Stimulated activated CD8-positive, alpha-beta memory T cell treated with anti-CD3 and anti-CD28 coated beads, Interleukin-15, amount 100 ng/mL, for 4 hours (primary cell): ENCODE measurements at regions not wholly inside any gene's neighbourhood (a gene's known extent, or its start where the extent isn't known, plus 50 kb on each side); places are given as distances from the start of the nearest gene placed in this dataset.

Experiments
- DNase-seq, 2 donors: peaks; one replicate each; pipeline ENCODE4 v3.0.0-alpha.2; 2020; ENCODE audit warnings: low read depth in 2 of 2

DNA sequence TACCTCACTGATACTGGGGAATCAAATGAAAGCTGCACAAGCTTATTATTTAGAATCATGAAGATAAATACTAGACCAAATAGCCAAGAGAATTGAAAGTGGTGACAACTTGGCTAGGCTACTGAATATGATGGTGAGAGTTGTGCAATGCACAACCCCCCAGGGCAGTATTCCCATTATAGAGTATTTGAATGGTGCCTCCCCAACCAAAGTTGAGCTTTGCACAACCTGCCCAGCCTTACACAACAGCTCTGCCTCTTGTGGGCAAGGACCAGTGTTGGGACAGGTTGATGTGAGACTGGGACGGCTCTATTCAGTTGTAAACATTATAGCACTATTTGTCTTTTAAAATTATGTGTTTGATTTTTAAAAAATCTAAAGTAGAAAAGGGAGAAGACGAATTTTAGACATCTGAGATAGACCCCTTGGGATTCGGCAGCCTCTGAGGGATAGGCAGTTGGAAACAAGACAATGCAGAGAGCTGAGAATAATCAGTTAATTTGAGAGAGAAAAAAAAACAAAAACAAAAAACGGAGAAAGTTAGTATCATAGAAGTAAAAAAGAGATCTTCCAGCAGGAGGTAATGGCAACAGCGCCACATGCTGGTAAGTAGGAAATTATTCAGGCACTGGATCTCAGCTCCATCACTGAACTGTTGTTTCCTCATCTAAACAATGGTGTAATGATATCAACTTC lies 91.0 kb upstream of the KCNA3 start:
- DNase-seq: no peak

DNA sequence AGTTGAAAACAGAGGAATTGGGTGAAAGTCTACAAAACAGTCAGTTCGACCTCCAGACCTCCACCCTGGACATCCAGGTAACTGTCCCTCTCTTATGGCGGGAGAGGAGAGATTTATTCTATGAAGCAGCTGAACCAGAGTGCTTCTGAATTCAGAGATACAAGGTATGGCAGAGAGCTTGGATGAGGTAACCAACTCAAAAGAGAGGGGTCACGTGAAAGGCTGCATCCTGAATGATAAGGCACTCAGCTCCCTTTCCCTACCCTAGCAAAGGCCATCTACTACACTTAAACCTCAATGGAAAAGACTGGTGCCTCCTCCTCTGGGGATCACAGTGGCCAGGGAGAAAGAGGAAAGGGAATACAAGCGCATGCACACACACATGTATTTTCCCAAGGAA lies 88.4 kb upstream of the KCNA3 start:
- DNase-seq: no peak

DNA sequence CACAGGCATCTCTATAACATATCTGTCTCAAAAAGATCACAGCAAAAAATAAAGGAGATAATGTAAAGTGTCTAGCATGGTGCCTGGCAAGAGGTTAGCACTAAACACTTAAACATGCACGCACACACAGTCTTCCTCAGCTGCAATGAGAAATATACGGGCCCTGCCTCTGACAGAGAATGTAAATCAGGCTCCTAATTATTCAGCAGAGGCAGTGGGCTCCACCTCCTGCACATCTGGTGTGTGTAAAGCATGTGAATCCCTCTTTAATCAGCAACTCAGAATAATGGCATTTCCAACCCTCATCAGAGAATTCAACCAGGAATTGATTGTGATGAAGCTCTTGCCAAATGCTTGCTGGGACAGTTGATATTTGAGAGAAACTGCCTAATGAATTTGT lies 85.6 kb upstream of the KCNA3 start:
- DNase-seq: no peak

DNA sequence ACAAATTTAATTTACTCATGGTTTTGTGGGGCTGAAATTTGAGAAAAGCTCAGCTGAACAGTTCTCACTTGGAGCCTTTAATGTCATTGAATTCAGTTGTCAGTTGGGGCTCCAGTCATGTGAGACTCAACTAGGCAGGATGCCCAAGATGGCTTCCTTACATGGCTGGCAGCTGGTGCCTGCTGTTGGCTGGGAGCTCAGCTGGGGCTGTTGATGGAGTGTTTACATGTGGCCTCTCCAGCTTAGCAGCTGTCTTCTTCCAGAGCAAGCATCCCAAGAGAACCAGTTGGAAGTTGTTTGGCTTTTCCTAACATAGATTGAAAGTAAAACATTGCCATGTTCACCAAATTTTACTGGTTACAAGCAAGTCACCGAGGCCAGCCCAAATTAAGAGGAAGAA lies 81.8 kb upstream of the KCNA3 start:
- DNase-seq: no peak

DNA sequence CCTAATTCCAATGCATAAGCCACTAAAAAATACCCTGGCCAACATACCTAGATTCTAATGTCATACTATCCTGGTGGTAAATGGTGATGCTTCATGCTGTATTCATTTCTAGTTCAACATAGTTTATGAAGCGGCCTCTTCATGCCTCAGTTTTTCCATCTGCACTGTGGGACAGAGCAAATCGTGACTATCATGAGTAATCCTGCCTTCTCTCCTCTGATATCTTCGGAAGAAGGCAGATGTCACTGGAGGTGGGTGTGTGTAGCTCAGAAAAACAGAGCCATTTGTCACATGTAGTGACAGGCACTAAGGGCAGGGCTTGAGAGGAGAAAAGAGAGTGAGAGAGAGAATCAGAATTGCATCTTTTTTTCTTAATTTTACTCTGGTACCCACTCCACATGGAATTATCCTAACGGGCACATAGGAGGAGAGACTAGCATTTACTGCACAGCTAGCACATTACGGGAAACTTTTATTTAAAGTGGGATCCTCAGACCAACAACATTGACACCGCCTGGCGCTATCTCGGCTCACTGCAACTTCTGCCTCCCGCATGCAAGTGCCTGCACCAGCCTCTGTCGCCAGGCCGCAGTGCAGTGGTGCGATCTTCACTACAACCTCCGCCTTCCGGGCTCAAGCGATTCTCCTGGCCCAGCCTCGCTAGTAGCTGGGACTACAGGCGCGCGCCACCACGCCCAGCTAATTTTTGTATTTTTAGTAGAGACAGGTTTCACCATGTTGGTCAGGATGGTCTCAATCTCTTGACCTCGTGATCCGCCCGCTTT lies 78.4 kb upstream of the KCNA3 start:
- no peak for DNase-seq

DNA sequence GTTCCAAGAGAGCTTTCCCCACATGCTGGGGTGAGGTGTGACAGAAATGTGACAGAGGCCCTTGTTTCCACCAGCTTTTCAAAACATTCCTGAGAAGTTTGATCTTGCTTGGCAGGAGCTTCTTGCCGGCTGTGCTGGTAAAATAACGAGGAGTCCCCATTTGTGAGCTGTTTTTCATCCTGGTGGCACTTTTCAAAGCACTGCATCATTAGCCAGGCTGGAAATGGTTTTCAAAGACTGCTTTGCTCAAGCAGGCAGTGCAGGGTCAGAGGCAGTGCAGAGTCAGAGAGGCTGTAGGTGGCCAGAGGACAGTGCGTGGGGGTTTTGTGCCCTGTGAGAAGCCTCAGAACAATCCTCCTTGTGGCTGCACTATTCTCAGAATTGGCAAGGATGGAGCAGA lies 75.8 kb upstream of the KCNA3 start:
- DNase-seq: no peak

DNA sequence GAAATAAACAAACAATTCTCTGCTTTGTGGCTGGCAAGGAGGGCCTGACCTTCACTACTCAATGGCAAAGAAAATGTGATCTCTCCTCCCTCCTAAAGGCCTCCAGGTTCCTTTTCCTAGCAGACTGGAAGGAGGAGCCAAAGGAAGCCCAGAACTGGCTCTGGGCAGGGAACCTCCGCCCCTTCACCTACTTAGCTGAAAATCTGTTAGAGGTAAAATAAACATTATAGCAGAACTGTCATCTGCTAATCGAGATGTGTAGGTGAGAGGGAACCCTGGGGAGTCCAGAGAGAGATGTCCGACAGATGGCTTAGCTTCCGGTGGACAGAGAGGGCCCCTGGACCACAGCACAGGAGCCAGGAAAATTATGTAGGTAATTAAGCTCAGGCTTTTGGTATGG lies 75.2 kb upstream of the KCNA3 start:
- no peak for DNase-seq

DNA sequence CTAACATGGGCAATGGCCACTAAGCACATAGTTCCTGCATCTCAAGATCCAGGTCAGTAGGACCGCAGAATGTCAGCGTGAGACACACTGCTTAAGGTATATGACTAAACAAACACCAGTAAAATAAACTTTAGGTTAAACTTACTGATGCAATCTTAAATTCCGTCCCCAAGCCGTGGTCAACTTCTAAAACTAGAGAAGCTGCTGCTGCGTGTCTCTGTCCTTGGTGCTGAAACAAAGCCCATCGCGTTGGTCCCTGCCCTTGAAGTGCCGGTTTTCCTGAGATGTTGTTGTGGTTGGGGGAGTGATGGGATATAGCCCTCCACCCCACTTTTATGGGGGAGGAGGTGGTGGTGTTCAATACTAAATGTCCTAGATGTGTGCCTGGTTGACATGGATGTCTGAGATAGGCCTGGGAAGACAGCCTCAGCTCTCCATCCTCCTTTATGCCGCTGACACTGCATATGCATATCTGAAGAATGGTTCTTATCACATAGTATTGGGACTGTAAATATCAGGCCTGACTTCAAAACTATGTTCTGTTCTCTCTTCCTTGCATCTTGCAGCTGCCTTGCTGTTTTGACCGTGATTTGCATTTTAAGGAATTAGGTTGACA lies 72.0 kb upstream of the KCNA3 start:
- DNase-seq: peak; percentile 5

DNA sequence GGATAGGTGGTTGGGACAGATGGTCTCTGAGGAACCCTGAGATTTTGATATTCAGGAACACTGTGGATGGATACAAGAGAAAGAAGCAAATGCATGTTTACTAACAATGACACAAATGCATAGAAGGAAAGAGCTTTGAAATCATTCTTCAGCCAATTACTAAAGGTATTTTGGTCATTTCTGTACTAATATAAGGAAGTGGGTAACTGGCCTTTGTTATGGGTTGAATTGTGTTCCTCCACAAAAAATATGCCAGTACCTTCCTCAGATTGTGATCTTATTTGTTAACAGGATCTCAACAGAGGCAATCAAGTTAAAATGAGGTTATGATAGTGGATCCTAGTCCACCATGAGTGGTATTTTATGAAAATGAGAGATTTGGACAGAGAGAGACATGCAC lies 68.7 kb upstream of the KCNA3 start:
- no peak for DNase-seq

DNA sequence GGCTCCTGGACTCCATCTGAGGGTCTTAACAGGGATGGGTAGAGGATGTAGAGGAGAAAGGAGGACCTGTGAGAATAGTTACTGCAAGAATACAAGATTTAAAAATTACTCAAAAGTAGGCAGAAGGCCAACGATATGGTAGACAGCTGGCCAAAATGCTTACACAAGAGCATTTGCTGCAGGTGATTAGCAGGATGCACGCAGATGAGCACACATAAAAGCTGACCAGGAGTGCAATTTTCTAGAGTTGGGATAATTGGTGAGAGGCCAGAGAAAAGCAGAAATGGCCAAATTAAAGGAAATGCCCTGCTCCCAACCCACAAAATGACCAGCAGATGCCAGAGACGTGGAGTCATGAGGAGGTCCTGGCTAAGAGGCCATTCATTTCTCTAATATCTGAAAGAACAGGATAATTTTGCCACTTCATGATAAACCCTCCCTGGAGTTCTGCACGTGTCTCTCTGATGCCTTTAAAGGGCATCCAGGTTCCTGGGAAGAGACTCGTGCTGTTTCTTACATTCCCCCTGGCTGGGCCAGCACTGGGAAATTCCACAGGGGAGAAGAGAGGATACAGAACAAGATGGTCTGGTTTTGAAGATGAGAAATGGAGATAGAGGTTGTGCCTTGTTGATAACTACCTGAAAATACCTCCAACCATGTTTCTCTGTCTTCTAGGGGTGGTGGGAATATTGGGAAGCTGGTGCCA lies 62.3 kb upstream of the KCNA3 start:
- no peak for DNase-seq

DNA sequence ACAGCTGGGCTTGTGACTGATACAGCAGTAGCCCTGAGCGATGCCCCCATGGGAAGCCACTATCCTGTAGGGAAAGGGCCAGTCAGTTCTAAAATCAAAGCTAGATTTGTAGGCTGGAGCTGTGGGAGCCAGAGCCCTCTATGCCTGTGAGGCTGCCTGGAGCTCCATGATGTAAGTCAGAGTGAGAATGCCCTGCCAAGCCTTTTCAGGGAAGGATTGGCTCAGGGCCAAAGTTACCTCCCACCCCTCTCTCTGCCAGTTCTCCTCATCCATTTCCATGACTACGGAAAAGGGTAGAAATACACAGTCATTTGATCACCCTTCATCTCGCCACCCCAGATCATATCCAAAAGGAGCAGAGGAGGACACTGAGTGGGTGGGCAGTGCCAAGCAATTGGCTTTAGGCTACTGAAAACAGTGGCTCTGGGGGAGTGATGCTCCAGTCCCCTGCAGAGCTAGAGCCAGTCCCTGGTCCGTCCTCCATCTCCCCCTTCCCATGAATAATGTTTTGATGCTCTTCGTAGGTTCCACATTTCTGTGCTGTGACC lies 59.5 kb upstream of the KCNA3 start:
- DNase-seq: no peak

DNA sequence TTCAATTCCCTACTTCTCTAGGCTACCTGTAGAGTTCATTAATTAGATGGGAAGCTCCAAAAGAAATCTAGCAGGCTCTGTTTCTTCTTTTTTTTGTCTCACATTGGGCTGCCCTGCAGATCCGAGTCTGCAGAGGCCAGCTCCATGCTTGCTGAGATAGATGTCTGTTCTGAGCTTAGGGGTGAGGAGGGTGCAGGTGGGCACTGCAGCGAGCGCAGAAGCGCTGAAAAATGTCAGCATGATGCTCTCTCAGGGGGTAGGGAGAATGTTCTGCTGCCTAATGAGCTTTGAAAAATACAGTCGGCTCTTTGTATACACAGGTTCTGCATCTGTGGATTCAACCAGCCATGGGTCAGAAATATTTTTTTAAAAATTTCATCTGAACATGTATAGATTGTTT lies 56.8 kb upstream of the KCNA3 start:
- DNase-seq: no peak

DNA sequence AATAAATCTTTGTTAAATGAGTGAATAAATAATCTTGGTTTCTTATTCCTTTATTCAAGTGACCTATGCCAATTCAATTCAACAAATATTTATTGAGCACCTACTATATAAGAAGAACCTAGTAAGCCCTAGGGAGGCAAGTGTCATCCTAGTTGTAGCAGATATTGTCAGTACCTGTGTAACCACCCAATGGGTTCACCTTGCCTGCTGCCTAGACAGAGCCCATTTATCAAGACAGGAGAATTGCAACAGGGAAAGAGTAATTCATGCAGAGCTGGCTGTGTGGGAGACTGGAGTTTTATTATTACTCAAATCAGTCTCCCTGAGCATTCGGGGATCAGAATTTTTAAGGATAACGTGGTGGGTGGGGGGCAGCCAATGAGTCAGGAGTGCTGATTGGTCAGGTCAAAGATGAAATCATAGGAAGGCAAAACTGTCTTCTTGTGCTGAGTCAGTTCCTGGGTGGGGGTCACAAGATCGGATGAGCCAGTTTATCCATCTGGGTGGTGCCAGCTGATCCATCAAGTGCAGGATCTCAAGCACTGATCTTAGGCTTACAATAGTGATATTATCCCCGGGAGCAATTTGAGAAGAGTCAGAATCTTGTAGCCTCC lies 53.8 kb upstream of the KCNA3 start:
- DNase-seq: no peak

DNA sequence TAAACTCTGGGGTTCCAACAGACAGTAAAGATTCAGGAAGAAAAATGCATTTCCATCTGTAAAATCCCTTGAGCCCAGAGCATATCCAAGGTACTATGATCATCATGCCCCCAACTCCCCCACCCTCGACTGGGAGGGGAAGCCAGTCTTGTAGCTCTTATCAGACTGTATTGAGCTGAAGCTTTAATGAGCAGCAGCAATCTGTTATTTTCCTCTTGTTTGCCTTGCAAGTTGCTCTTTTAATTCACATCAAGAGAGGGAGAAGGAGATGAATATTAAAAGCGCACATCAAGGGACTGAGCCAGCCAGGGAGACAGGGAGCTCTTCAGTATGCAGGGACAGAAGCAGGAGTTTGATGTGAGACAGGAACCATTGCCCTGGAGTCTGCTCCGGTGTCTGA lies 52.5 kb upstream of the KCNA3 start:
- DNase-seq: no peak

DNA sequence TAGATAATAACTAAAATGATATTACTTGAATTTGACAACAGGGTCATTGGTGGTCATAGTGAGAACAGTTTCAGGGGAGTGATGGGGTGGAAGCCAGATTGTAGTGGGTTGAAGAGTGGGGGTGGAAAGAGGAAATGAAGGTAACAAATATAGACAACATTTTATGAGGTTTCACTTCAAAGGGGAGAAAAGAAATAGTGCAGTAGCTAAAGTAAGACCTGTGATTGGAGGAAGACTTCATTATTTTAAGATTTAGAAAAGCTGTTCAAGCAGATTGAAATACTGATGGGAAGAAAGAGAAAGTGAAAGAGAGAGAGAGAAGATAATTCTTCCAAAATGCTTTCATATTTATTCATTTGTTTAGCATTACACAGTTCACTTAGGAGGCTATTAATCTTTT lies 52.0 kb upstream of the KCNA3 start:
- DNase-seq: no peak
